GM12878 (cell line): ENCODE measurements at regions not wholly inside any gene's neighbourhood (a gene's known extent, or its start where the extent isn't known, plus 50 kb on each side); places are given as distances from the start of the nearest gene placed in this dataset.

Experiments
- ATAC-seq: fragments of 200-7000 bp; cut with Tn5 transposase; 3 replicates; pipeline ENCODE4 v1.9.1; 2020; ENCODE audit warnings: mild to moderate bottlenecking, moderate library complexity
- BruUV-seq: library from RNA; stranded (reverse); fragments of 400-500 nt; replicated peaks from 2 replicates; lab custom pipeline; 2021; lab: Mats Ljungman, UMichigan
- CTCF ChIA-PET: fragments of 300-600 bp; sonication (Branson Sonifier 250); formaldehyde crosslinking; extraction: SDS; loops from one replicate; lab custom pipeline; 2021; ENCODE audit warnings: inconsistent platforms; lab: Yijun Ruan, JAX
- POLR2A ChIA-PET: fragments of 350-600 bp; formaldehyde crosslinking; extraction: SDS; loops from one replicate; lab custom pipeline; 2021; ENCODE audit warnings: inconsistent platforms; lab: Charles Lee
- RAD21 ChIA-PET: fragments of 300-600 bp; sonication (Branson Sonifier 250); formaldehyde crosslinking; loops from one replicate; lab custom pipeline; 2023; ENCODE audit warnings: antibody characterized with exemption; ENCODE audit not compliant: unreplicated experiment; lab: Charles Lee
- SMC1A ChIA-PET: fragments of 300-600 bp; sonication (Branson Sonifier 250); formaldehyde crosslinking; loops from one replicate; lab custom pipeline; 2023; ENCODE audit not compliant: unreplicated experiment, uncharacterized antibody; lab: Charles Lee
- DNase-seq: peaks from one replicate; pipeline ENCODE4 v3.0.0-alpha.2; 2011; ENCODE audit warnings: low read depth, low spot score
- FAIRE-seq: peaks from 3 replicates; lab custom pipeline; 2011; peaks lifted over from hg19 to GRCh38; lab: Jason Lieb, UNC
- H2AFZ ChIP-seq: 2 replicates; pipeline ENCODE4 v1.6.0; 2011; ENCODE audit warnings: low read depth, low read length, control low read depth; ENCODE audit not compliant: control insufficient read depth
- H3K27ac ChIP-seq: 2 replicates; pipeline ENCODE4 v1.5.1; 2011; ENCODE audit warnings: control low read depth; ENCODE audit not compliant: control insufficient read depth, insufficient read depth
- H3K27me3 ChIP-seq, 2 experiments: replicated peaks in 1 of 2; 2 replicates each; pipeline versions ENCODE4 v1.6.0 to v1.6.1; 2011; ENCODE audit warnings: low read length in 1 of 2; ENCODE audit not compliant: control insufficient read depth in 2 of 2, insufficient read depth in 2 of 2
- H3K36me3 ChIP-seq, 2 experiments: 2 replicates each; pipeline ENCODE4 v1.5.1; 2011; ENCODE audit warnings: low read length in 1 of 2; ENCODE audit not compliant: control insufficient read depth in 2 of 2, insufficient read depth in 2 of 2
- H3K4me1 ChIP-seq: 2 replicates; pipeline ENCODE4 v1.6.1; 2011; ENCODE audit warnings: mild to moderate bottlenecking, low read length, moderate library complexity, mixed read lengths; ENCODE audit not compliant: control insufficient read depth, insufficient read depth
- H3K4me2 ChIP-seq: 2 replicates; pipeline ENCODE4 v1.6.0; 2011; ENCODE audit warnings: control low read depth; ENCODE audit not compliant: control insufficient read depth, insufficient read depth
- H3K4me3 ChIP-seq: fragments of 200-600 bp; sonication (generic); 2 replicates; pipeline ENCODE4 v1.5.1; 2016
- H3K79me2 ChIP-seq: 2 replicates; pipeline ENCODE4 v1.6.0; 2011; ENCODE audit warnings: low read length; ENCODE audit not compliant: control insufficient read depth, insufficient read depth
- H3K9ac ChIP-seq: 2 replicates; pipeline ENCODE4 v1.8.0; 2011; ENCODE audit warnings: low read length, control low read depth, mixed read lengths; ENCODE audit not compliant: control insufficient read depth, insufficient read depth
- H3K9me3 ChIP-seq: replicated peaks from 3 replicates; pipeline ENCODE4 v1.5.1; 2011; ENCODE audit warnings: mild to moderate bottlenecking, low read length; ENCODE audit not compliant: control insufficient read depth, insufficient read depth
- H4K20me1 ChIP-seq: 2 replicates; pipeline ENCODE4 v1.6.0; 2011; ENCODE audit not compliant: control insufficient read depth, insufficient read depth
- RB1 ChIP-seq: fragments of 450-650 bp; formaldehyde crosslinking; IDR thresholded peaks from 2 replicates; pipeline ENCODE4 v1.6.1; 2017; ENCODE audit warnings: mild to moderate bottlenecking, borderline replicate concordance
- WGBS: methylation state at CpG from one replicate; pipeline ENCODE4 v1.1.6; 2016; ENCODE audit warnings: low lambda C conversion rate; ENCODE audit not compliant: insufficient replicate concordance, insufficient coverage; ENCODE audit errors: missing lambda C conversion rate; 5-methylcytosine and 5-hydroxymethylcytosine counted together
- in situ Hi-C: fragments of 300-500 bp; cut with MboI; formaldehyde crosslinking; loops from 9 replicates; pipeline ENCODE4 v1.14.3; 2018; ENCODE audit warnings: mixed read lengths
- intact Hi-C: fragments of 100-400 bp; cut with micrococcal nuclease; formaldehyde crosslinking; loops from one replicate; pipeline ENCODE4 v1.14.2; 2022; ENCODE audit not compliant: unreplicated experiment
- TF ChIP-seq, protein P1 (sequence below): IDR thresholded peaks from 2 replicates; pipeline ENCODE4 v1.6.1; 2012; ENCODE audit warnings: low read depth, low read length, improper control_type of control experiment
- TF ChIP-seq, protein P2 (sequence below): fragments of 150-350 bp; IDR thresholded peaks from 2 replicates; pipeline ENCODE4 v1.6.1; 2016; ENCODE audit warnings: low read depth, low read length

DNA sequence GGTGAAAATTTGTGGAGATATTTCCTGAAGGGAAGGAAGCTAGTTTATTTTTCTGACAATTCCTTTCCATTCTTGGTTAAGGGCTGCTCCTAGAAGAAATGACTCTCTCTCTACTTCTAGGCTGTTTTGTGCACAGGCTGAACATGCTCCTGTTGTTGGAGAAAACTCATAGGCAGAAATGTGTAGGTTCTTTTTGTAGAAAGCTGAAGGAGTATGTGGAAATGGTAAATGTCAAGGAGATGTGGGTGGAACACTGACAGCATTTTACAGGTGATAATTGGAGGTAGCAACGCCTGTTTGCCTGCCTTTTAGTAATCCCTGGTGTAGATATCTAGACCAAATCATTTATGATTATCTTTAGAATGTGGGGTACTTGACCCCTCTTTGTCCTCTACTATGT, 322.2 kb upstream of the TBC1D5 start:
- POLR2A ChIA-PET: no interaction called here
- H3K4me2 ChIP-seq: no peak overlapping the region
- no TSS peak for BruUV-seq
- no peaks in the 10 kb centered on the region for H4K20me1 ChIP-seq
- CTCF ChIA-PET: no interaction called here
- intact Hi-C loops: no loop called here
- H3K4me3 ChIP-seq: no peak overlapping the region
- H3K4me1 ChIP-seq: no peaks in the 10 kb centered on the region
- in situ Hi-C loops: no loop called here
- FAIRE-seq (no peak), ATAC-seq (no peak), DNase-seq (no peak)
- TF ChIP-seq, protein P1, sequence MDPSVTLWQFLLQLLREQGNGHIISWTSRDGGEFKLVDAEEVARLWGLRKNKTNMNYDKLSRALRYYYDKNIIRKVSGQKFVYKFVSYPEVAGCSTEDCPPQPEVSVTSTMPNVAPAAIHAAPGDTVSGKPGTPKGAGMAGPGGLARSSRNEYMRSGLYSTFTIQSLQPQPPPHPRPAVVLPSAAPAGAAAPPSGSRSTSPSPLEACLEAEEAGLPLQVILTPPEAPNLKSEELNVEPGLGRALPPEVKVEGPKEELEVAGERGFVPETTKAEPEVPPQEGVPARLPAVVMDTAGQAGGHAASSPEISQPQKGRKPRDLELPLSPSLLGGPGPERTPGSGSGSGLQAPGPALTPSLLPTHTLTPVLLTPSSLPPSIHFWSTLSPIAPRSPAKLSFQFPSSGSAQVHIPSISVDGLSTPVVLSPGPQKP: no peak
- TF ChIP-seq, protein P2, sequence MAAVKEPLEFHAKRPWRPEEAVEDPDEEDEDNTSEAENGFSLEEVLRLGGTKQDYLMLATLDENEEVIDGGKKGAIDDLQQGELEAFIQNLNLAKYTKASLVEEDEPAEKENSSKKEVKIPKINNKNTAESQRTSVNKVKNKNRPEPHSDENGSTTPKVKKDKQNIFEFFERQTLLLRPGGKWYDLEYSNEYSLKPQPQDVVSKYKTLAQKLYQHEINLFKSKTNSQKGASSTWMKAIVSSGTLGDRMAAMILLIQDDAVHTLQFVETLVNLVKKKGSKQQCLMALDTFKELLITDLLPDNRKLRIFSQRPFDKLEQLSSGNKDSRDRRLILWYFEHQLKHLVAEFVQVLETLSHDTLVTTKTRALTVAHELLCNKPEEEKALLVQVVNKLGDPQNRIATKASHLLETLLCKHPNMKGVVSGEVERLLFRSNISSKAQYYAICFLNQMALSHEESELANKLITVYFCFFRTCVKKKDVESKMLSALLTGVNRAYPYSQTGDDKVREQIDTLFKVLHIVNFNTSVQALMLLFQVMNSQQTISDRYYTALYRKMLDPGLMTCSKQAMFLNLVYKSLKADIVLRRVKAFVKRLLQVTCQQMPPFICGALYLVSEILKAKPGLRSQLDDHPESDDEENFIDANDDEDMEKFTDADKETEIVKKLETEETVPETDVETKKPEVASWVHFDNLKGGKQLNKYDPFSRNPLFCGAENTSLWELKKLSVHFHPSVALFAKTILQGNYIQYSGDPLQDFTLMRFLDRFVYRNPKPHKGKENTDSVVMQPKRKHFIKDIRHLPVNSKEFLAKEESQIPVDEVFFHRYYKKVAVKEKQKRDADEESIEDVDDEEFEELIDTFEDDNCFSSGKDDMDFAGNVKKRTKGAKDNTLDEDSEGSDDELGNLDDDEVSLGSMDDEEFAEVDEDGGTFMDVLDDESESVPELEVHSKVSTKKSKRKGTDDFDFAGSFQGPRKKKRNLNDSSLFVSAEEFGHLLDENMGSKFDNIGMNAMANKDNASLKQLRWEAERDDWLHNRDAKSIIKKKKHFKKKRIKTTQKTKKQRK: no peak
- no peak for TF ChIP-seq RB1
- no peaks in the 10 kb centered on the region for H3K27me3 ChIP-seq
- H3K9me3 ChIP-seq: no peaks in the 10 kb centered on the region
- SMC1A ChIA-PET: interaction anchor here (1.5 kb wide), 1 partner anchor 63 kb away, joined by 4 read pairs; no protein-coding TSS in a partner anchor
- 9% methylated on average over 1 of the region's 1 CpG for WGBS
- RAD21 ChIA-PET: no interaction called here
- no peak overlapping the region for H2AFZ ChIP-seq
- H3K27ac ChIP-seq: no peak overlapping the region
- H3K79me2 ChIP-seq: no peaks in the 10 kb centered on the region
- no peaks in the 10 kb centered on the region for H3K36me3 ChIP-seq
- no peak overlapping the region for H3K9ac ChIP-seq
